AG10803 (cell line): ENCODE measurements at regions not wholly inside any gene's neighbourhood (a gene's known extent, or its start where the extent isn't known, plus 50 kb on each side); places are given as distances from the start of the nearest gene placed in this dataset.

Experiments
- DNase-seq: peaks from one replicate; pipeline ENCODE4 v3.0.0; 2010; ENCODE audit warnings: low read depth
- H3K4me3 ChIP-seq: 2 replicates; pipeline ENCODE4 v1.5.1; 2011; ENCODE audit warnings: mild to moderate bottlenecking, low read length, control low read depth
- CTCF ChIP-seq: conservative IDR thresholded peaks from 2 replicates; pipeline ENCODE4 v1.5.1; 2011; ENCODE audit warnings: mild to moderate bottlenecking, low read length, control low read depth, inconsistent platforms

- no peak for TF ChIP-seq CTCF
- H3K4me3 ChIP-seq = no peak overlapping the region
- DNase-seq = no peak
Measured at GRCh38 chr14:94969766-94970165, 187.6 kb downstream of the DICER1 start.

- TF ChIP-seq CTCF = no peak
- H3K4me3 ChIP-seq = no peak overlapping the region
- DNase-seq = no peak
Measured at GRCh38 chr14:94966868-94967267, 190.5 kb downstream of the DICER1 start.

- DNase-seq = no peak
- no peak overlapping the region for H3K4me3 ChIP-seq
- no peak for TF ChIP-seq CTCF
Measured at GRCh38 chr14:94966344-94966743, 191.0 kb downstream of the DICER1 start.

GRCh38 chr14:94965551-94966313, 191.6 kb downstream of the DICER1 start:
- H3K4me3 ChIP-seq = no peak overlapping the region
- no peak for TF ChIP-seq CTCF
- no peak for DNase-seq

GRCh38 chr14:94964931-94965330, 192.4 kb downstream of the DICER1 start:
- TF ChIP-seq CTCF = no peak
- DNase-seq = no peak
- H3K4me3 ChIP-seq = no peak overlapping the region

GRCh38 chr14:94964181-94964580, 193.1 kb downstream of the DICER1 start:
- no peak overlapping the region for H3K4me3 ChIP-seq
- TF ChIP-seq CTCF = no peak
- no peak for DNase-seq

- DNase-seq = no peak
- TF ChIP-seq CTCF = no peak
Measured at GRCh38 chr14:94963051-94963450, 193.1 kb upstream of the GSC start.

More at GRCh38 chr14:94963051-94963450, 193.1 kb upstream of the GSC start:
- no peak overlapping the region for H3K4me3 ChIP-seq
